Osteoblast (primary cell): ENCODE measurements at regions not wholly inside any gene's neighbourhood (a gene's known extent, or its start where the extent isn't known, plus 50 kb on each side); places are given as distances from the start of the nearest gene placed in this dataset.

Experiments
- DNase-seq: peaks from one replicate; pipeline ENCODE4 v3.0.0; 2011; ENCODE audit warnings: low spot score, mixed read lengths; ENCODE audit not compliant: insufficient read length; ENCODE audit errors: missing footprints
- H2AFZ ChIP-seq: 2 replicates; pipeline ENCODE4 v1.6.0; 2011; ENCODE audit warnings: mild to moderate bottlenecking, low read length
- H3K27ac ChIP-seq: 2 replicates; pipeline ENCODE4 v1.5.1; 2011; ENCODE audit warnings: mild to moderate bottlenecking, low read depth, low read length, moderate library complexity
- H3K27me3 ChIP-seq: 2 replicates; pipeline ENCODE4 v1.6.0; 2012; ENCODE audit warnings: mild to moderate bottlenecking, control low read depth, inconsistent platforms, low read length, moderate library complexity; ENCODE audit not compliant: insufficient read depth
- H3K36me3 ChIP-seq: 2 replicates; pipeline ENCODE4 v1.5.1; 2011; ENCODE audit warnings: mild to moderate bottlenecking, low read length, control low read depth, moderate library complexity; ENCODE audit not compliant: insufficient read depth
- H3K4me1 ChIP-seq: 2 replicates; pipeline ENCODE4 v1.5.1; 2011; ENCODE audit warnings: mild to moderate bottlenecking, low read length, control low read depth, moderate library complexity; ENCODE audit not compliant: insufficient read depth
- H3K4me2 ChIP-seq: 2 replicates; pipeline ENCODE4 v1.6.0; 2011; ENCODE audit warnings: mild to moderate bottlenecking, low read length; ENCODE audit not compliant: insufficient read depth
- H3K4me3 ChIP-seq: fragments of 200-600 bp; sonication (generic); 3 replicates; pipeline ENCODE4 v1.5.1; 2012; ENCODE audit warnings: mild to moderate bottlenecking, low read length, inconsistent platforms; ENCODE audit not compliant: insufficient read depth
- H3K79me2 ChIP-seq: 2 replicates; pipeline ENCODE4 v1.6.0; 2012; ENCODE audit warnings: mild to moderate bottlenecking, low read length, control low read depth, inconsistent platforms; ENCODE audit not compliant: insufficient read depth
- H3K9me3 ChIP-seq: 2 replicates; pipeline ENCODE4 v1.5.1; 2011; ENCODE audit warnings: low read depth, low read length, control low read depth
- H4K20me1 ChIP-seq: 2 replicates; pipeline ENCODE4 v1.6.0; 2012; ENCODE audit warnings: mild to moderate bottlenecking, low read length, control low read depth; ENCODE audit not compliant: insufficient read depth
- TF ChIP-seq, protein P1 (sequence below): IDR thresholded peaks from 2 replicates; pipeline ENCODE4 v1.5.1; 2011; ENCODE audit warnings: mild to moderate bottlenecking, low read depth, low read length, moderate library complexity; ENCODE audit errors: extremely low read depth

GRCh38 chr21:35909456-35910223, 150.7 kb downstream of the SETD4 start:
- Histone ChIP-seq H3K79me2 (no peaks in the 10 kb centered on the region), H3K4me1 (peaks cover 3% of the 10 kb centered on the region), H3K27ac (peak overlapping the region; percentile 51), H3K4me3 (no peak overlapping the region), H3K27me3 (peaks cover 3% of the 10 kb centered on the region), H3K36me3 (no peaks in the 10 kb centered on the region), H4K20me1 (no peaks in the 10 kb centered on the region), H3K4me2 (no peak overlapping the region), H2AFZ (no peak overlapping the region), H3K9me3 (no peaks in the 10 kb centered on the region)
- TF ChIP-seq, protein P1, sequence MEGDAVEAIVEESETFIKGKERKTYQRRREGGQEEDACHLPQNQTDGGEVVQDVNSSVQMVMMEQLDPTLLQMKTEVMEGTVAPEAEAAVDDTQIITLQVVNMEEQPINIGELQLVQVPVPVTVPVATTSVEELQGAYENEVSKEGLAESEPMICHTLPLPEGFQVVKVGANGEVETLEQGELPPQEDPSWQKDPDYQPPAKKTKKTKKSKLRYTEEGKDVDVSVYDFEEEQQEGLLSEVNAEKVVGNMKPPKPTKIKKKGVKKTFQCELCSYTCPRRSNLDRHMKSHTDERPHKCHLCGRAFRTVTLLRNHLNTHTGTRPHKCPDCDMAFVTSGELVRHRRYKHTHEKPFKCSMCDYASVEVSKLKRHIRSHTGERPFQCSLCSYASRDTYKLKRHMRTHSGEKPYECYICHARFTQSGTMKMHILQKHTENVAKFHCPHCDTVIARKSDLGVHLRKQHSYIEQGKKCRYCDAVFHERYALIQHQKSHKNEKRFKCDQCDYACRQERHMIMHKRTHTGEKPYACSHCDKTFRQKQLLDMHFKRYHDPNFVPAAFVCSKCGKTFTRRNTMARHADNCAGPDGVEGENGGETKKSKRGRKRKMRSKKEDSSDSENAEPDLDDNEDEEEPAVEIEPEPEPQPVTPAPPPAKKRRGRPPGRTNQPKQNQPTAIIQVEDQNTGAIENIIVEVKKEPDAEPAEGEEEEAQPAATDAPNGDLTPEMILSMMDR: no peak
- DNase-seq: peak; percentile 83

- Histone ChIP-seq H4K20me1 (no peaks in the 10 kb centered on the region), H3K4me2 (no peak overlapping the region), H2AFZ (no peak overlapping the region), H3K36me3 (no peaks in the 10 kb centered on the region), H3K4me1 (peaks cover 3% of the 10 kb centered on the region), H3K4me3 (no peak overlapping the region), H3K9me3 (no peaks in the 10 kb centered on the region), H3K27me3 (peaks cover 3% of the 10 kb centered on the region), H3K79me2 (no peaks in the 10 kb centered on the region), H3K27ac (no peak overlapping the region)
- TF ChIP-seq, protein P1: no peak
- no peak for DNase-seq
Observed at GRCh38 chr21:35908311-35909078, 151.8 kb downstream of the SETD4 start.

GRCh38 chr21:35906586-35906985, 153.7 kb downstream of the SETD4 start:
- Histone ChIP-seq H3K27me3 (no peaks in the 10 kb centered on the region), H3K4me2 (no peak overlapping the region), H3K4me3 (no peak overlapping the region), H3K27ac (no peak overlapping the region), H4K20me1 (no peaks in the 10 kb centered on the region), H3K4me1 (peaks cover 3% of the 10 kb centered on the region), H2AFZ (no peak overlapping the region), H3K36me3 (no peaks in the 10 kb centered on the region), H3K79me2 (no peaks in the 10 kb centered on the region), H3K9me3 (no peaks in the 10 kb centered on the region)
- no peak for DNase-seq
- TF ChIP-seq, protein P1: no peak

DNA sequence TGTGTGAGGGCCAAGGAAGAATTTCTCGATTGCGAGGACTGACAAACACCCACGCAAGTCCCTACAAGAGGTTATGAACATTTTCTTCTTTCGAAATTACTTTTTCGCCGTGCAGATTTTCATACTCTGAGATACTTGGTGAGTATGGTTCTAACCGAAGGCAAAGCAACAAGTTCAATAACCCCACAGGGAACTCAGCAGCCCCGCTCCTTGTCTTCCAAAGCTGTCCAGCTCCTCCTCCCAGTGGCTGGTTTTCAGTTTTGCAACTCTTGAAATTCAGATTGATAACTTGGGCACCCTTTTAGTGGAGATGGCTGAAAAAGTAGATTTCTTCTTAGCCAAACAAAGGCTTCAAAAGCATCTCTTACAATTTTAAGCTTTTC, 154.4 kb downstream of the SETD4 start:
- Histone ChIP-seq H3K27ac (no peak overlapping the region), H4K20me1 (no peaks in the 10 kb centered on the region), H3K9me3 (no peaks in the 10 kb centered on the region), H3K27me3 (peaks cover 3% of the 10 kb centered on the region), H3K4me2 (no peak overlapping the region), H3K79me2 (no peaks in the 10 kb centered on the region), H3K36me3 (no peaks in the 10 kb centered on the region), H2AFZ (no peak overlapping the region), H3K4me3 (no peak overlapping the region), H3K4me1 (peaks cover 3% of the 10 kb centered on the region)
- TF ChIP-seq, protein P1: no peak
- no peak for DNase-seq
